ENCODE measurements at regions not wholly inside any gene's neighbourhood (a gene's known extent, or its start where the extent isn't known, plus 50 kb on each side); places are given as distances from the start of the nearest gene placed in this dataset.

DNA sequence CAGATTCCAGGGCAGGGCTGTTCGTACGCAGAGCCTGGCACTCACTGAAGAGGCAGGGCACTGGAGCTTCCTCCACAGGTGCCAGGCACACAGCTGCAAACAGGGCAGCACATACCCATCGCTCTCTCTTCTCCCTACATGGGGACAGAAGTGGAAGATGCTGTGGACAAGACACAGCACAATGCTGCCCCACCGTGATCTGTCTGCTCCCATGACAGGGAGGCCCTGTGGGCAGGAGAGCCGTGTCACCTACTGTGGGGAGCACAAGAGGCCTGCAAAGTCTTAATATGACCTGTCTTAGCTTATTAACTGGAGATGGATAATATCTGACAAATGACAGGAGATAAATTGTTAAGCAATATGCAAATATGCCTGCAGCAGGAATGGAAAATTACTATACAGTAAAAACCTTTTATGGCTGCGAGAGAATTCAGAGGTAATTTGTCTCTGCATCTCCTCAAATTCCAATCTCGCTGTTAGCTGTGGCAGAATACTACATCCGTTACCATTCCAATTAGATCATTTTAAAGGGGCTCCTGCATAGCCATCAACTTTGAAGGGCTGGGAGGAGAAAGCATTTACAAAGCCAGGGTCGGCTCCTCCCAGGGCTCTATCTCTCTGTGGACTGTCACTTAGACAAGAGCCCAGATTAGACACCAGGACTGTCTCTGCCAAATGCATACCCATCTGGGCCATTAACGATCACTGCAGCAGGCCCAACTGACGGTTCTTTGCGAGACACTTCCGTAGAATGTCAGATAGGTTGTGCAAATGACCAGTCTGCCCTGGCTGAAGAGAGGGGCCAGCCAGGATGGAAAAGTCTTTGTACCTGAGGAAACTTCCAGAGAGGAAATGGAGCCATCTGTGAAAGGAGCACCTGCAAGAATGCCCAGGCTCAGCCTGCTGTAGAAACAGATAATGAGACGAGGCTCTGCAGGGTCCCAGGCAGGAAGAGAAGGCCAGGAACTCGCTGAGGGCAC is 90.7 kb upstream of the FSTL4 start:
- Histone ChIP-seq H3K9me2 (ENCODE audit: low read depth, low read length) (no peaks in the 10 kb centered on the region), H3K4me2 (ENCODE audit: low read length) (no peak overlapping the region), H3F3A (ENCODE audit: insufficient read depth, low read length) (no peaks in the 10 kb centered on the region), H3K4me3 (ENCODE audit: low read depth, low read length, poor library complexity, severe bottlenecking) (no peak overlapping the region), H3K36me3 (ENCODE audit: insufficient read depth, low read length) (no peaks in the 10 kb centered on the region), H4K20me1 (ENCODE audit: insufficient read depth, low read length) (no peaks in the 10 kb centered on the region), H3K9ac (ENCODE audit: low read length) (no peak overlapping the region), H3K27ac (ENCODE audit: low read depth, low read length, poor library complexity, severe bottlenecking) (no peak overlapping the region), H3K9me3 (ENCODE audit: low read length) (no peaks in the 10 kb centered on the region), H3K27me3 (ENCODE audit: insufficient read depth, low read length) (no peaks in the 10 kb centered on the region), H3K4me1 (ENCODE audit: insufficient read depth, low read length, severe bottlenecking) (no peaks in the 10 kb centered on the region), H3K79me2 (ENCODE audit: insufficient read depth, low read length) (no peaks in the 10 kb centered on the region), H2AFZ (ENCODE audit: low read length) (no peak overlapping the region)
- no peak for TF ChIP-seq EZH2 (IDR thresholded peaks at IDR 0.05; ENCODE audit: borderline replicate concordance, low read length)
- TF ChIP-seq, protein P1, sequence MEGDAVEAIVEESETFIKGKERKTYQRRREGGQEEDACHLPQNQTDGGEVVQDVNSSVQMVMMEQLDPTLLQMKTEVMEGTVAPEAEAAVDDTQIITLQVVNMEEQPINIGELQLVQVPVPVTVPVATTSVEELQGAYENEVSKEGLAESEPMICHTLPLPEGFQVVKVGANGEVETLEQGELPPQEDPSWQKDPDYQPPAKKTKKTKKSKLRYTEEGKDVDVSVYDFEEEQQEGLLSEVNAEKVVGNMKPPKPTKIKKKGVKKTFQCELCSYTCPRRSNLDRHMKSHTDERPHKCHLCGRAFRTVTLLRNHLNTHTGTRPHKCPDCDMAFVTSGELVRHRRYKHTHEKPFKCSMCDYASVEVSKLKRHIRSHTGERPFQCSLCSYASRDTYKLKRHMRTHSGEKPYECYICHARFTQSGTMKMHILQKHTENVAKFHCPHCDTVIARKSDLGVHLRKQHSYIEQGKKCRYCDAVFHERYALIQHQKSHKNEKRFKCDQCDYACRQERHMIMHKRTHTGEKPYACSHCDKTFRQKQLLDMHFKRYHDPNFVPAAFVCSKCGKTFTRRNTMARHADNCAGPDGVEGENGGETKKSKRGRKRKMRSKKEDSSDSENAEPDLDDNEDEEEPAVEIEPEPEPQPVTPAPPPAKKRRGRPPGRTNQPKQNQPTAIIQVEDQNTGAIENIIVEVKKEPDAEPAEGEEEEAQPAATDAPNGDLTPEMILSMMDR (IDR thresholded peaks at IDR 0.05; ENCODE audit: low read length): no peak

DNA sequence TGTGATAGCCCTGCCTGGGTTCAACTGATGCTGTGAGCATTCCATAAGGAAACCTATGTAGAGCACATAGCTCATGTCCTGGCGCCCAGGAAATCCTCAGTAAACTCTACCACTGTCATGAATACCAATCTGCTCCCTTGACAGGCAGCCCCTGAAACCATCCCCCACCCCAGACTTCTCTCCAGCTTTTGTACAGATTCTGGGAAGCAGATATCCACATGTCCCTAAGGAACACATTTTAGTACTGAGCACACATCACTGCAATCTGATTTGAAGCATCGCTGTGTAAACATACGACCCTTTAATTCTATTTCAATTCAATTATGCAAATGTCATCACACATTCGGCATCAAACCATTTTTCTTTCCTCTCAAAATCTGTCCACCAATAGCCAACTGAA is 89.5 kb upstream of the FSTL4 start:
- TF ChIP-seq EZH2 (IDR thresholded peaks at IDR 0.05; ENCODE audit: borderline replicate concordance, low read length): no peak
- TF ChIP-seq, protein P1 (IDR thresholded peaks at IDR 0.05; ENCODE audit: low read length): no peak
- no peaks in the 10 kb centered on the region for H3K9me3 ChIP-seq (ENCODE audit: low read length)

DNA sequence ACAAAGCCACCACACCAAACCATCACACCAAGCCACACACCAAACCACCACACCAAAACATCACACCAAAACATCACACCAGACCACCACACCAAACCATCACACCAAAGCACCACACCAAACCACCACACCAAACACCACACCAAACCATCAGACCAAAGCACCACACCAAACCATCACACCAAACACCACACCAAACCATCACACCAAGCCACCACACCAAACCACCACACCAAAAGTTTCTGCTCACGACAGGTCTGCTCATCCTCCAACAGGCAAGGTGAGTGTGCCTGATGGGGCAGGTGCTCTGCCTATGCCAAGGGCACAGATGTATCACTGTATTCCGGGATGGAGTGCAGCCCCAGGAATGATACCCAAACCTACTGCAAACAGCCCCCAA is 87.9 kb upstream of the FSTL4 start:
- H3K9ac ChIP-seq (ENCODE audit: low read length): no peak overlapping the region
- TF ChIP-seq EZH2 (IDR thresholded peaks at IDR 0.05; ENCODE audit: borderline replicate concordance, low read length): no peak
- TF ChIP-seq, protein P1 (IDR thresholded peaks at IDR 0.05; ENCODE audit: low read length): no peak
- no peaks in the 10 kb centered on the region for H4K20me1 ChIP-seq (ENCODE audit: insufficient read depth, low read length)
- no peak overlapping the region for H3K4me3 ChIP-seq (ENCODE audit: low read depth, low read length, poor library complexity, severe bottlenecking)
- H3K79me2 ChIP-seq (ENCODE audit: insufficient read depth, low read length): no peaks in the 10 kb centered on the region
- no peaks in the 10 kb centered on the region for H3K9me2 ChIP-seq (ENCODE audit: low read depth, low read length)
- no peaks in the 10 kb centered on the region for H3K9me3 ChIP-seq (ENCODE audit: low read length)
- H2AFZ ChIP-seq (ENCODE audit: low read length): no peak overlapping the region
- no peak overlapping the region for H3K4me2 ChIP-seq (ENCODE audit: low read length)
- H3K4me1 ChIP-seq (ENCODE audit: insufficient read depth, low read length, severe bottlenecking): no peaks in the 10 kb centered on the region
- no peaks in the 10 kb centered on the region for H3K27me3 ChIP-seq (ENCODE audit: insufficient read depth, low read length)
- no peaks in the 10 kb centered on the region for H3F3A ChIP-seq (ENCODE audit: insufficient read depth, low read length)
- no peaks in the 10 kb centered on the region for H3K36me3 ChIP-seq (ENCODE audit: insufficient read depth, low read length)
- no peak overlapping the region for H3K27ac ChIP-seq (ENCODE audit: low read depth, low read length, poor library complexity, severe bottlenecking)

More for the DNA sequence above, 89.5 kb upstream of the FSTL4 start:
- Histone ChIP-seq H3K27me3 (ENCODE audit: insufficient read depth, low read length) (no peaks in the 10 kb centered on the region), H3K4me1 (ENCODE audit: insufficient read depth, low read length, severe bottlenecking) (no peaks in the 10 kb centered on the region), H3K27ac (ENCODE audit: low read depth, low read length, poor library complexity, severe bottlenecking) (no peak overlapping the region), H3K36me3 (ENCODE audit: insufficient read depth, low read length) (no peaks in the 10 kb centered on the region), H3K4me3 (ENCODE audit: low read depth, low read length, poor library complexity, severe bottlenecking) (no peak overlapping the region), H4K20me1 (ENCODE audit: insufficient read depth, low read length) (no peaks in the 10 kb centered on the region), H3F3A (ENCODE audit: insufficient read depth, low read length) (no peaks in the 10 kb centered on the region), H3K9ac (ENCODE audit: low read length) (no peak overlapping the region), H3K4me2 (ENCODE audit: low read length) (no peak overlapping the region), H3K79me2 (ENCODE audit: insufficient read depth, low read length) (no peaks in the 10 kb centered on the region), H3K9me2 (ENCODE audit: low read depth, low read length) (no peaks in the 10 kb centered on the region), H2AFZ (ENCODE audit: low read length) (no peak overlapping the region)

Data from OCI-LY1 (cell line).